NCI-H1105 (cell line): ENCODE measurements at regions not wholly inside any gene's neighbourhood (a gene's known extent, or its start where the extent isn't known, plus 50 kb on each side); places are given as distances from the start of the nearest gene placed in this dataset.
A peak's percentile ranks its signal among the peaks of the same experiment; 100 is the strongest.

Experiments
- DNase-seq: peaks from one replicate; lab custom pipeline; 2025; lab: John Stamatoyannopoulos, UW

DNA sequence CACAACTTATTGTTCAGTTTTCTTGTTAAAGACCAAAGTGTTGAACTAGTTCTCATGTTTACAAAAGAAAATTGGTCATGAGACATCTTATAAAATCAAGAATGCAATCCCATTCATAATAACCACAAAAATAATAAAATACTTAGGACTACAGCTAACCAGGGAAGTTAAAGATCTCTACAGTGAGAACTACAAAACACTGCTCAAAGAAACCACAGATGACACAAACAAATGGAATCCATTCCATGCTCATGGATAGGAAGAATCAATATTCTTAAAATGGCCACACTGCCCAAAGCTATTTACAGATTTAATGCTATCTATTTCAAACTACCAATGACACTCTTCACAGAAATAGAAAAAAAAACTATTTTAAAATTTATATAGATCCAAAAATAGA is 1354.8 kb upstream of the CDH2 start:
- no peak for DNase-seq

DNA sequence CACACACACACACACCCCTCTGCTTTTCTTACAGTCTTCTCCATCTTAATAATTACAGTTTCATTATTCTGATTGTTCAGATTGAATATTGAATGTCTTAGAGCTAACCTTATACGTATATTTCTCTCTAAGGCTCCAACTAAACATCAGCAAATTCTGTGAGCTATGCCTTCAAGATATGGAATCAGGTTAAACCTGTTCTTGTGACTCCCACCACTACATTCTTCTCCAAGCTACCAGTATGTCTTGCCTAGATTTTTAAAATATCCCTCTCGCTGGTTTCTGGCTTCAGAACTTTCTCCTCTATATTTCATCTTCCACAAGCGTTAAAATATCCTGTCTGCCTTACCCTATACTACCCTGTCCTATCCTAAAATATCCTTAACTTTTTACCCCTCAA is 1346.4 kb upstream of the CDH2 start:
- DNase-seq: no peak

DNA sequence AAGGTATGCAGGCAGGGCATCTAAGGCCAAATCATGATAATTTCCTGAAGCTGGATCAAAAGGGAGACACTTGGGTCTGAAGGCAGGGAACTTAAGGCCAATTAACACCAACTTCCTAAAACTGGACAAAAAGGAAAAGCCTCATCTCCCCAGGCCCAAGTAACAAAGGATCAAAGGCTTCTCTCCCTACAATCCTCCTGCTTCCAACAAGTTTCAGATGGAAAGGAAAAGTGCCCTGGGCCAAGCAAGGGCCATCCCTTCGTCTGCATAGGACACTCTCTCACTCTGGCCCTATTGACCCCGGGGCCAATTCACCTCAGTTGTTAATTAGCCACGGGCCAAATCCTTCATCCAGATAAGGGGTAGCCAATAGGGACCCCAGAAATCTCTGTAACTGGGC is 1335.8 kb upstream of the CDH2 start:
- DNase-seq: no peak

- no peak for DNase-seq
Observed at GRCh38 chr18:29512203-29512602, 1335.3 kb upstream of the CDH2 start.

DNA sequence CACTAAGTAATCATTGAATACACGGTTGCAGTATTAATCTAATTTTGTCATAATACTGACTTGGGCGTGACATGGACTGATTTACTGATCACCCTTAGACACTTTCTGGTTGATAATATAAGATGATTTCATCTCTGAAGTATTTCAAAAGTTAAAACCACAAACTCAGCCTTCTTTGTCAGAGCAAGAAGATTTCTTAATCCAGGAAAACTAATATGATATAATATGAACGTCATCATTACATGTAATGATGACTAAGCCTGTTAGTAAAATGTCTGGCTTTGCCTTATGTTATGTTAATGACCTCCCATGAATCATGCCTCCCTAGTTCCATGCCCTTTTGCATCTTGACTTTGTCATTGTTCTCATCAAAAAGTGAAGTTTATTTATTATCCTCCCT is 1325.0 kb upstream of the CDH2 start:
- DNase-seq: no peak

GRCh38 chr18:29496152-29496680 is 1319.3 kb upstream of the CDH2 start:
- DNase-seq: peak; percentile 76

GRCh38 chr18:29494371-29494770 is 1317.4 kb upstream of the CDH2 start:
- no peak for DNase-seq

GRCh38 chr18:29491907-29492306 is 1315.0 kb upstream of the CDH2 start:
- DNase-seq: no peak

DNA sequence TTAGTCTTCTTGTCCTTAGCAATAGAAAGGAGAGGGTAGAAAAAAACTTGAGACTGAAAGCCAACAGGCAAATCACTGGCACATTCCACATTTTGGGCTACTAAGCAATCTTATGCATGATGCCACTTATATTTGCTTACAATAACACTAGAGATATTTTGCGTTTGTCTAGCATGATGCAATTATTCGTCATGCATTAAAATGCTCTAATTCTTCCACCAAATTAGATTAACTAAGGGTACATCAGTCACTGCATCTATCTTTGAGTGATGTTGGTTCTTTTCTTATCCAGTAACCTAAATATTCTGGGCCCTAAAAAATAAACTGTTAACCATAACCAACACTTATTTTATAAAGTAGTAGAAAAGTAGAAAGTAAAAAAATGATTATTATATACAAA is 1311.7 kb upstream of the CDH2 start:
- DNase-seq: no peak

- no peak for DNase-seq
Observed at GRCh38 chr18:29465526-29465925, 1288.6 kb upstream of the CDH2 start.

DNA sequence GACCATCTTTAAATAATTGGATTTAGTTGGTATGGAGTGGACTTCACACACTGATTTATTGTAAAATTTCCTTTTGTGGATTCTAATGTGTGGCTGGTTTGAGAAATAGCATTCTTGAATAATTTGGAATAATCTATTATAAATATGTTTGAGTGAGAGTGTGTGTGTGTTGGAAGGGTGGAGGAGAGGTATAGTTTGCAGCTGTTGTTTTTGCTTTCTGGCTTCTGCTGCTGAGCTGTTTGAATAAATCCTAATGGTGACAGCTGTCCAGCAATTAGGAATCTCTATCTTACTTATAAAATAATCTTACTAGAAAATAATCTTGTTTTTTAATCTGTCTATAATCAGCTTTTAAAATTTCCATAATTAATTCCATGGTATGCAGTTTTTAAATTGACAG is 1283.0 kb upstream of the CDH2 start:
- DNase-seq: no peak

DNA sequence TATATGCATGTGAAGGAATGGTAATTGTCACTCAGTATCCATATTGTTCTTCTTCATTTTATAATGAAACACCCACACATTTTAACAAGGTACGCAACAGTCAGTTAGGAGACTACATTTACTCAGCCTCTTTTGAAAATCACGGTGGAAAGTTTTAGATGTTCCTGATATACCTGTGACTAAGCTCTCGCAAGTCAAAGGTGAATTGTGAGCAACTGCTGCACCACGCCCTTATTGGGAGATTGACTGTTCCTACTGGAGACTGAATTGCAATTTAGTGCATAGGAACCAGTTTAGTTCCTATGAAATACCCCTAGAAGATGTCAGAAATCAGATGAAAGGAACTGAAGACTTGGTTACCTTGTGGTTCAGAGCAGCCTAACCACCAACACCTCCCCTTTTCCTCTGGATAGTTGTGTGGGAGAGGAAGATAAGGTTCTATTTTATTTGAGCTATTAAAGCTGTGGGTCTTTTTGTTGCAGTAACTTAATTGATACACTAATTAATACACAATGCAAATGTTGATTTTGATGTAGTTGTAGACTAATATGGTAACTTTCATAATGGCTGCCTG is 1280.5 kb upstream of the CDH2 start:
- DNase-seq: no peak

DNA sequence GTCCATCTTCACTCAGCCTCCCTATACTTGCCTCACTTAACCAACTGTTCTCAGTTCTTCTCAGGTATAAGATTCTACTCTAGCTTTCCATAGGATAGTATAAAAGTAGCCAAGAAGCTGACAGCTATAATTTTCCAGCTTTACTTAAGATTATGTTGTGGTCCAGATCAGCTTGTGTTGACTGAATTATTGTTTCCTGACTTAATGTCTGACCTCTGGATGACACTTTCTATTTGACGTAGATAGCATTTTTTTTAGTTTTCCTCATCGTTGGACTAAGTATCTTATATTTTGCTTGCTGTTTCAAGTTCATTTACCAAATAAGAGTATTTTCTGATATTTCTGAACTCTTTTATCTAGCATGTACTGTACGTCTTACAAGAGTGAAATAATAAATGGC is 1272.5 kb upstream of the CDH2 start:
- no peak for DNase-seq

- DNase-seq: no peak
Observed at GRCh38 chr18:29439398-29439797, 1262.5 kb upstream of the CDH2 start.

GRCh38 chr18:29436459-29436858 is 1259.5 kb upstream of the CDH2 start:
- DNase-seq: no peak

GRCh38 chr18:29434650-29435049 is 1257.7 kb upstream of the CDH2 start:
- no peak for DNase-seq

- DNase-seq: no peak
Observed at GRCh38 chr18:29430416-29430815, 1253.5 kb upstream of the CDH2 start.

DNA sequence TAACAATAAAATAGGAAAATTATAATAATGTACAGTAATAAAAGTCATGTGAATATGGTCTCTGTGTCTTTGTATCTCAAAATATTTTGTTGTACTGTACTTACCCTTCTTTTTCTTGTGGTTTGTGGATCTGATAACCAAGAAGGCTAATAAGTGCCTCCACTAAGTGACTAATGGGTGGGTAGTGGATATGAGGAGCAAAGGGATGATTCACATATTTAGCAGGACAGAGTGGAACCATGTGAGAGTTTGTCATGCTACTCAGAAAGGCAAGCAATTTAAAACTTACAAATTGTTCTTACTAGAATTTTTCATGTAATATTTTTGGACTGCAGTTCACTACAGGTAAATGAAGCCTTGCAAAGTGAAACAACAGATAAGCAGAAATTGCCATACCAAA is 1241.2 kb upstream of the CDH2 start:
- DNase-seq: no peak

DNA sequence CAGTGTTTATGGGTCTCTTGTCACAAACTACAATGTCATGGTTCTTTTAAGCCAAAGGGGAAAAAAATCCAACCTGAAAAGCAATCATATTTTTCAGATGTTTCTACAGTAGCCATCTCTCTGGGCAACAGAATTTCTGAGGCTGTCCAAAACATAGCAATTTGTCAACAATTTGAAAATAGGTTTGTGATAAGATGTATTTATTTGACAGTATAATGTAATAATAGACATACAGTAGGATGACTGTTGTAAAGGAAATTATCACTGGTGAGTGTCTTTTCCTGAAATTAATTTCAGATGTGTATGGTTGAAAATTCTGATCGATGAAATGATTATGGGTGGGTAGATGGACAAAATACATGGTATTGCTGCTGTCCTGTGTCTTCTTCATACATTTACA is 1230.1 kb upstream of the CDH2 start:
- no peak for DNase-seq

- no peak for DNase-seq
Observed at GRCh38 chr18:29397536-29397935, 1220.6 kb upstream of the CDH2 start.

GRCh38 chr18:29383311-29384273 is 1206.7 kb upstream of the CDH2 start:
- DNase-seq: no peak

DNA sequence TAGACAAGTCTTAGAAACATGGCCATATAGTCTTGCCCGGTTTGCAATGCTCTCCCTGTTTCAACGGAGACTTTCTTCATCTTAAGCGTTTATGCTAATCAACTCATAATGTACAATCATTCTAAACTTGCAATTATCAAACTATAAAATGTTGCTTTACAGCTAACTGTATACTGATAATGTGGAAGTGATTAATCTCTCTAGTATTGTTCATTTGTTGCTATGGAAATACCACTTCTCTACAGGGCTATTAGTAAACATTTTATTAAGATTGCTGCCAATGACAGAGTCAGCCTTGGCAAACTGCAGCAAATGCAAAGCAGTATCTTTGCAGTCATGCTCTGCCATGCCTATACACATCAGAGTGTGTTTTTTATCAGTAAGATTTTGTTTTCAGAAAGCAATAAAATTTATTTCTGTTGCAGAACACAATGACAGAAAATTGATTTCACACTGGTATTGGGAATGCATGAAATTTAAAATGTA is 1201.8 kb upstream of the CDH2 start:
- no peak for DNase-seq

GRCh38 chr18:29377346-29377745 is 1200.4 kb upstream of the CDH2 start:
- no peak for DNase-seq
